ENCODE measurements at regions not wholly inside any gene's neighbourhood (a gene's known extent, or its start where the extent isn't known, plus 50 kb on each side); places are given as distances from the start of the nearest gene placed in this dataset.

DNA sequence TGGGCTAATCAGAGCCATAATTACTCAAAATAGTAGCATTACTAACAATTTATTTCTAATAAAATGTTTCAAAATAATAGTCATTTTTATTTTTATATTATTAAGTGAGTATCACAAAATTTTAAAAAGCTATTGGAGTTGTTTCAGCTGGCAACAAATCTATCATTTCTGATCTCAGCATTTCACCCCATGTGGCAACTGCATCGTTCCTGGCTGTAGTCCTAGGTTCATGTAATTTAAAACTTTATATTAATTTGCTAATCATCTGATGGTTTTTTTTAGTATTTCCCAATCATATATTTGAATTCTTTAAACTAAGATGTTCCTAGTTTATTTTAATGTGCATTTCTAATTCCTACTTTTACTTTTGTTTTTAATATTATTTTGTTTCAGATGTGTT, 293.0 kb upstream of the AKR1E2 start:
- peaks cover 18% of the 10 kb centered on the region for H3K9me3 Mint-ChIP-seq
- H3K27ac Mint-ChIP-seq = no peak overlapping the region
- H3K4me1 Mint-ChIP-seq = peaks cover 19% of the 10 kb centered on the region
- DNase-seq (ENCODE audit: low spot score in 2 of 2, unreplicated experiment in 2 of 2) = no peak
- TF ChIP-seq, protein P1, sequence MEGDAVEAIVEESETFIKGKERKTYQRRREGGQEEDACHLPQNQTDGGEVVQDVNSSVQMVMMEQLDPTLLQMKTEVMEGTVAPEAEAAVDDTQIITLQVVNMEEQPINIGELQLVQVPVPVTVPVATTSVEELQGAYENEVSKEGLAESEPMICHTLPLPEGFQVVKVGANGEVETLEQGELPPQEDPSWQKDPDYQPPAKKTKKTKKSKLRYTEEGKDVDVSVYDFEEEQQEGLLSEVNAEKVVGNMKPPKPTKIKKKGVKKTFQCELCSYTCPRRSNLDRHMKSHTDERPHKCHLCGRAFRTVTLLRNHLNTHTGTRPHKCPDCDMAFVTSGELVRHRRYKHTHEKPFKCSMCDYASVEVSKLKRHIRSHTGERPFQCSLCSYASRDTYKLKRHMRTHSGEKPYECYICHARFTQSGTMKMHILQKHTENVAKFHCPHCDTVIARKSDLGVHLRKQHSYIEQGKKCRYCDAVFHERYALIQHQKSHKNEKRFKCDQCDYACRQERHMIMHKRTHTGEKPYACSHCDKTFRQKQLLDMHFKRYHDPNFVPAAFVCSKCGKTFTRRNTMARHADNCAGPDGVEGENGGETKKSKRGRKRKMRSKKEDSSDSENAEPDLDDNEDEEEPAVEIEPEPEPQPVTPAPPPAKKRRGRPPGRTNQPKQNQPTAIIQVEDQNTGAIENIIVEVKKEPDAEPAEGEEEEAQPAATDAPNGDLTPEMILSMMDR (IDR thresholded peaks at IDR 0.05; ENCODE audit: unreplicated experiment) = no peak
- no peaks in the 10 kb centered on the region for H3K27me3 Mint-ChIP-seq (ENCODE audit: low read depth)
- H3K36me3 Mint-ChIP-seq = no peaks in the 10 kb centered on the region
- H3K4me3 Mint-ChIP-seq = no peak overlapping the region

DNA sequence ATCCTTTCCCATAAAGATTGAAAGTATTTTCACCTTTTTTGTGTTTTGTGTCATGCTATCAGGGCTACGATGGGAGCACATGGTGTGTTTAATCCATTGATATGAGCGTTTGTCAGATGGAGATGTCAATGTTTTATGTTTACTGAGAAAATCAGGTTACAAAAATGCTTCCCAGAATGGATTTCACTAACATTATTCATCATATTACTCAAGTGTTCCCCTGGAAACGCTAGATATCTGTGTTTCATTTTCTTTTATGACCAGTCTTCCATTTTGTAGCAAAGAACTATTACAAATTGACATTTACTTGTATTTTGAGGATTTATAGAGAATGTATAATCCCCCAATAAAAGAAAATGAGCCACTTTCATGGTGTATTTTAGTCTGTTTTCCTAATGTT, 293.5 kb upstream of the AKR1E2 start:
- Mint-ChIP-seq H3K4me3 (no peak overlapping the region), H3K27ac (no peak overlapping the region), H3K9me3 (peaks cover 13% of the 10 kb centered on the region), H3K36me3 (no peaks in the 10 kb centered on the region), H3K27me3 (ENCODE audit: low read depth) (no peaks in the 10 kb centered on the region), H3K4me1 (peaks cover 19% of the 10 kb centered on the region)
- TF ChIP-seq, protein P1 (IDR thresholded peaks at IDR 0.05; ENCODE audit: unreplicated experiment) = no peak
- no peak for DNase-seq (ENCODE audit: low spot score in 2 of 2, unreplicated experiment in 2 of 2)

DNA sequence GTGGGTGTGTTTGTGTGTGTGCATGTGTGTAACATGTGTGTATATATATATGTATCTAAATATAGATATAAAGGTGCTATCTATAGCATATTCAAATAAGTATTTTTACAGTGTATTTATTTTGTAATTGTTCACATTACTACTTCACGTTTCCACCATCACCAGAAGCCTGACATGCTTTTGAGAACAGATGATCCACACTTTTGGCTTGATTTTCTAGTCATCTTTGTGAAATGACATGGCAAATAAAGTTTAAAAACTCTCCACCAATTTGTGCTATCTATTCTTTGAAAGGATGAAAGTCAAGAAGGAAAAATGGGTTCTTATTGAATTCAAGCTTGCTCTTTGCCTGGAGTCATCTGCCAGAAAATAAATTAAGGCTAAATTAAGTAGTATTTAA, 294.0 kb upstream of the AKR1E2 start:
- TF ChIP-seq, protein P1 (IDR thresholded peaks at IDR 0.05; ENCODE audit: unreplicated experiment) = no peak
- Mint-ChIP-seq H3K4me1 (peaks cover 19% of the 10 kb centered on the region), H3K36me3 (no peaks in the 10 kb centered on the region), H3K27ac (no peak overlapping the region), H3K4me3 (no peak overlapping the region), H3K9me3 (peaks cover 11% of the 10 kb centered on the region), H3K27me3 (ENCODE audit: low read depth) (no peaks in the 10 kb centered on the region)
- no peak for DNase-seq (ENCODE audit: low spot score in 2 of 2, unreplicated experiment in 2 of 2)

DNA sequence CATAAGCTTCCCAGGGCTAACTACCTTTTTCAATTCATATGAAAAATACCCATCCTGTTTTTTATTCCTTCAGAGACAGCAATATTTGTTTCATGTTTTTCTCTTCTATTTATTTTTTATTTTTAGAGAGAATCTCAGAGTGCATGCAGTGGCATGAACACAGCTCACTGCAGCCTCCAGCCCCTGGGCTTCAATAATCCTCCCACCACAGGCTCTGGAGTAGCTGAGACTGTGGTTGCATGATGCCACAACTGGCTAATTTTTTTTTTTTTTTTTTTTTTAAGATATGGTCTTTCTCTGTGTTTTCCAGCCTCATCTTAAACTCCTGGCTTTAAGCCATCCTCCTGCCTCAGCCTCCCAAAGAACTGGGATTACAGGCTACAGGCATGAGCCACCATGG, 296.7 kb upstream of the AKR1E2 start:
- Mint-ChIP-seq H3K4me1 (peaks cover 23% of the 10 kb centered on the region), H3K36me3 (no peaks in the 10 kb centered on the region), H3K27me3 (ENCODE audit: low read depth) (no peaks in the 10 kb centered on the region), H3K27ac (no peak overlapping the region), H3K4me3 (no peak overlapping the region), H3K9me3 (peaks cover 4% of the 10 kb centered on the region)
- TF ChIP-seq, protein P1 (IDR thresholded peaks at IDR 0.05; ENCODE audit: unreplicated experiment) = no peak
- DNase-seq (ENCODE audit: low spot score in 2 of 2, unreplicated experiment in 2 of 2) = no peak

DNA sequence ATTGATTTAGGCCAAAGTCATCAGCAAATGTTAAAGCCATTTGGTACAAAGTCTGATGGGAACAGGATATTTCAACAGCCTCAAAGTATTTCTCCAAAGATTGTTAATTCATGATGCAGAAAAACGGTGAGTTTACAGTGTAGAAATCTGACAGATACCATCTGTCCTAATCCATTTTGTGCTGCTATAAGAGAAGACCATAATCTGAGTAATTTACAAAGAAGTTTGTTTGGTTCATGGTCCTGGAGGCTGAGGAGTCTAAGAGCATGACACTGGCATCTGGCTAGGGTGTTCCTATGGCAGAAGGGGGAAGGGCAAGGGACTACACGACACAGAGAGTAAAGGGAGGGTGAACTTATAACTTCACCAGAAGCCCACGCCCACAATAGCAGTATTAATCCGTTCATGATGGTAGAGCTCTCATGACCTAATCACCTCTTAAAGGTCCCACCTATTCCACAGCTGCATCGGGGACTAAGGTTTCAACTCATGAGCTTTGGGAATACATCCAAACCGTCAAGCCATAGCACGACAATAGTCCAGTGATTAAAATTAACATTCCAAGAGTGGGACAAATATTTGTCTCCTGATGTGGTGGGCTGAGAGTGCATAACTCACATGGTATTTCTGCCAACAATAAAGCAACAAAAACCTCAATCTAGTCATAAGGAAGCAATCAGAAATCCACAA, 298.6 kb upstream of the AKR1E2 start:
- no peak for DNase-seq (ENCODE audit: low spot score in 2 of 2, unreplicated experiment in 2 of 2)
- H3K4me3 Mint-ChIP-seq = no peak overlapping the region

More for the DNA sequence above, 298.6 kb upstream of the AKR1E2 start:
- TF ChIP-seq, protein P1 (IDR thresholded peaks at IDR 0.05; ENCODE audit: unreplicated experiment) = no peak
- Mint-ChIP-seq H3K9me3 (peaks cover 4% of the 10 kb centered on the region), H3K36me3 (no peaks in the 10 kb centered on the region), H3K27me3 (ENCODE audit: low read depth) (no peaks in the 10 kb centered on the region), H3K4me1 (peaks cover 10% of the 10 kb centered on the region), H3K27ac (no peak overlapping the region)
